ENCODE measurements at regions not wholly inside any gene's neighbourhood (a gene's known extent, or its start where the extent isn't known, plus 50 kb on each side); places are given as distances from the start of the nearest gene placed in this dataset.

- H3K27me3 Mint-ChIP-seq (ENCODE audit: low read depth), result no peaks in the 10 kb centered on the region
- H3K4me3 Mint-ChIP-seq, result no peak overlapping the region
- no peaks in the 10 kb centered on the region for H3K9me3 Mint-ChIP-seq
- no peak overlapping the region for H3K27ac Mint-ChIP-seq
- intact Hi-C loops (cut with micrococcal nuclease), result no loop called here
- CTCF ChIA-PET, result no interaction called here
- H3K36me3 Mint-ChIP-seq (ENCODE audit: low read depth), result no peaks in the 10 kb centered on the region
- H3K4me1 Mint-ChIP-seq (ENCODE audit: low read depth), result no peaks in the 10 kb centered on the region
- no peak for DNase-seq
Measured at GRCh38 chr6:104017410-104018381, 842.0 kb downstream of the HACE1 start.

- DNase-seq, result no peak
- H3K27ac Mint-ChIP-seq, result no peak overlapping the region
- H3K9me3 Mint-ChIP-seq, result no peaks in the 10 kb centered on the region
- H3K4me3 Mint-ChIP-seq, result no peak overlapping the region
- H3K27me3 Mint-ChIP-seq (ENCODE audit: low read depth), result no peaks in the 10 kb centered on the region
- CTCF ChIA-PET, result no interaction called here
- intact Hi-C loops (cut with micrococcal nuclease), result no loop called here
- no peaks in the 10 kb centered on the region for H3K4me1 Mint-ChIP-seq (ENCODE audit: low read depth)
- H3K36me3 Mint-ChIP-seq (ENCODE audit: low read depth), result no peaks in the 10 kb centered on the region
Measured at GRCh38 chr6:104014163-104014959, 845.4 kb downstream of the HACE1 start.

GRCh38 chr6:104013312-104013971, 846.3 kb downstream of the HACE1 start:
- H3K4me1 Mint-ChIP-seq (ENCODE audit: low read depth), result no peaks in the 10 kb centered on the region
- intact Hi-C loops (cut with micrococcal nuclease), result no loop called here
- CTCF ChIA-PET, result no interaction called here
- no peak for DNase-seq
- no peaks in the 10 kb centered on the region for H3K36me3 Mint-ChIP-seq (ENCODE audit: low read depth)
- no peaks in the 10 kb centered on the region for H3K27me3 Mint-ChIP-seq (ENCODE audit: low read depth)
- no peak overlapping the region for H3K27ac Mint-ChIP-seq
- no peaks in the 10 kb centered on the region for H3K9me3 Mint-ChIP-seq
- no peak overlapping the region for H3K4me3 Mint-ChIP-seq

- CTCF ChIA-PET, result no interaction called here
- Mint-ChIP-seq H3K4me3 (no peak overlapping the region), H3K9me3 (no peaks in the 10 kb centered on the region), H3K27me3 (ENCODE audit: low read depth) (no peaks in the 10 kb centered on the region), H3K27ac (no peak overlapping the region), H3K4me1 (ENCODE audit: low read depth) (no peaks in the 10 kb centered on the region), H3K36me3 (ENCODE audit: low read depth) (no peaks in the 10 kb centered on the region)
- intact Hi-C loops (cut with micrococcal nuclease), result no loop called here
- no peak for DNase-seq
Measured at GRCh38 chr6:104010897-104011296, 848.8 kb downstream of the HACE1 start.

GRCh38 chr6:104003803-104004516, 855.8 kb downstream of the HACE1 start:
- CTCF ChIA-PET, result no interaction called here
- H3K4me1 Mint-ChIP-seq (ENCODE audit: low read depth), result no peaks in the 10 kb centered on the region
- H3K36me3 Mint-ChIP-seq (ENCODE audit: low read depth), result no peaks in the 10 kb centered on the region
- intact Hi-C loops (cut with micrococcal nuclease), result no loop called here
- peaks cover 2% of the 10 kb centered on the region for H3K9me3 Mint-ChIP-seq
- H3K4me3 Mint-ChIP-seq, result no peak overlapping the region
- H3K27ac Mint-ChIP-seq, result no peak overlapping the region
- no peak for DNase-seq
- no peaks in the 10 kb centered on the region for H3K27me3 Mint-ChIP-seq (ENCODE audit: low read depth)

- Mint-ChIP-seq H3K4me3 (no peak overlapping the region), H3K9me3 (no peaks in the 10 kb centered on the region), H3K27ac (no peak overlapping the region)
Measured at GRCh38 chr6:103995571-103995970, 864.1 kb downstream of the HACE1 start.

GRCh38 chr6:103983860-103984259, 875.9 kb downstream of the HACE1 start:
- no peak overlapping the region for H3K27ac Mint-ChIP-seq
- H3K36me3 Mint-ChIP-seq (ENCODE audit: low read depth), result no peaks in the 10 kb centered on the region
- no peaks in the 10 kb centered on the region for H3K4me1 Mint-ChIP-seq (ENCODE audit: low read depth)
- intact Hi-C loops (cut with micrococcal nuclease), result no loop called here
- peaks cover 6% of the 10 kb centered on the region for H3K9me3 Mint-ChIP-seq
- CTCF ChIA-PET, result interaction anchor here (0.6 to 1.1 kb wide), 2 partner anchors 9 to 159 kb away, joined by 3 read pairs; no protein-coding TSS in a partner anchor
- no peaks in the 10 kb centered on the region for H3K27me3 Mint-ChIP-seq (ENCODE audit: low read depth)
- no peak for DNase-seq
- no peak overlapping the region for H3K4me3 Mint-ChIP-seq

More at GRCh38 chr6:103995571-103995970, 864.1 kb downstream of the HACE1 start:
- CTCF ChIA-PET, result no interaction called here
- Mint-ChIP-seq H3K27me3 (ENCODE audit: low read depth) (no peaks in the 10 kb centered on the region), H3K36me3 (ENCODE audit: low read depth) (no peaks in the 10 kb centered on the region), H3K4me1 (ENCODE audit: low read depth) (no peaks in the 10 kb centered on the region)
- intact Hi-C loops (cut with micrococcal nuclease), result no loop called here
- no peak for DNase-seq

GRCh38 chr6:103983011-103983410, 876.7 kb downstream of the HACE1 start:
- CTCF ChIA-PET, result no interaction called here
- no peak for DNase-seq
- H3K9me3 Mint-ChIP-seq, result peaks cover 6% of the 10 kb centered on the region
- H3K4me3 Mint-ChIP-seq, result no peak overlapping the region
- H3K36me3 Mint-ChIP-seq (ENCODE audit: low read depth), result no peaks in the 10 kb centered on the region
- H3K4me1 Mint-ChIP-seq (ENCODE audit: low read depth), result no peaks in the 10 kb centered on the region
- no peak overlapping the region for H3K27ac Mint-ChIP-seq
- no peaks in the 10 kb centered on the region for H3K27me3 Mint-ChIP-seq (ENCODE audit: low read depth)
- intact Hi-C loops (cut with micrococcal nuclease), result no loop called here

GRCh38 chr6:103982574-103982973, 877.1 kb downstream of the HACE1 start:
- DNase-seq, result no peak
- no peaks in the 10 kb centered on the region for H3K36me3 Mint-ChIP-seq (ENCODE audit: low read depth)
- H3K9me3 Mint-ChIP-seq, result peaks cover 6% of the 10 kb centered on the region
- CTCF ChIA-PET, result no interaction called here
- intact Hi-C loops (cut with micrococcal nuclease), result no loop called here
- no peaks in the 10 kb centered on the region for H3K27me3 Mint-ChIP-seq (ENCODE audit: low read depth)
- no peaks in the 10 kb centered on the region for H3K4me1 Mint-ChIP-seq (ENCODE audit: low read depth)
- no peak overlapping the region for H3K27ac Mint-ChIP-seq
- H3K4me3 Mint-ChIP-seq, result no peak overlapping the region

- H3K4me1 Mint-ChIP-seq (ENCODE audit: low read depth), result no peaks in the 10 kb centered on the region
- intact Hi-C loops (cut with micrococcal nuclease), result no loop called here
- no peaks in the 10 kb centered on the region for H3K27me3 Mint-ChIP-seq (ENCODE audit: low read depth)
- no peaks in the 10 kb centered on the region for H3K9me3 Mint-ChIP-seq
- no peak overlapping the region for H3K4me3 Mint-ChIP-seq
- H3K36me3 Mint-ChIP-seq (ENCODE audit: low read depth), result no peaks in the 10 kb centered on the region
- no peak overlapping the region for H3K27ac Mint-ChIP-seq
- DNase-seq, result no peak
- CTCF ChIA-PET, result no interaction called here
Measured at GRCh38 chr6:103979308-103979707, 880.4 kb downstream of the HACE1 start.

GRCh38 chr6:103937389-103937788, 922.3 kb downstream of the HACE1 start:
- CTCF ChIA-PET, result no interaction called here
- intact Hi-C loops (cut with micrococcal nuclease), result no loop called here
- Mint-ChIP-seq H3K27me3 (ENCODE audit: low read depth) (no peaks in the 10 kb centered on the region), H3K4me1 (ENCODE audit: low read depth) (no peaks in the 10 kb centered on the region), H3K36me3 (ENCODE audit: low read depth) (no peaks in the 10 kb centered on the region), H3K9me3 (peaks cover 2% of the 10 kb centered on the region), H3K4me3 (no peak overlapping the region), H3K27ac (no peak overlapping the region)
- DNase-seq, result no peak

GRCh38 chr6:103925317-103925716, 934.4 kb downstream of the HACE1 start:
- H3K27me3 Mint-ChIP-seq (ENCODE audit: low read depth), result no peaks in the 10 kb centered on the region

More at GRCh38 chr6:103925317-103925716, 934.4 kb downstream of the HACE1 start:
- DNase-seq, result no peak
- CTCF ChIA-PET, result no interaction called here
- Mint-ChIP-seq H3K9me3 (peaks cover 14% of the 10 kb centered on the region), H3K27ac (no peak overlapping the region), H3K4me1 (ENCODE audit: low read depth) (no peaks in the 10 kb centered on the region), H3K4me3 (no peak overlapping the region), H3K36me3 (ENCODE audit: low read depth) (no peaks in the 10 kb centered on the region)
- intact Hi-C loops (cut with micrococcal nuclease), result no loop called here
